ENCODE measurements at regions not wholly inside any gene's neighbourhood (a gene's known extent, or its start where the extent isn't known, plus 50 kb on each side); places are given as distances from the start of the nearest gene placed in this dataset.
"Not testable (repeated sequence)": the region's sequence is repeated elsewhere in the genome, so short reads cannot be mapped to it uniquely, and the experiment has no call there.

DNA sequence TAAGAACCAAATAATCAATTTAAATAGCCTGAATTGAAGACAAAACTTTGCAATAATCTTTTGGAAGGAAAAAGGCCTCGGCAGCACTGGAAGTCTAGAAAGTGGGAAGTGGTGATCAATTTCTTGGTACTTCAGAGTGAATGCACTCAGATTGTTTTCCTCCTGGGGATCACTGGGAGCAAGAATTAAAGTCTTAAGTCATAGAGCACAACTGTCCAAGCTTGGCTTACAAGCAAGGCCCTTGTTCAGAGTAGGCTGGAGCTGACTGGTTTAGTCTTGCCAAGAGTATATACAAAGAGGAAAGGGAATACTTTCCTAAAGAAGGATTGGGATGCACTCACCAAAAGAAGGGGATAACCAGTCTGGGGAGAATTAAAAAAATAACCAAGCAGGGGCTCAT is 637.1 kb downstream of the CCSER2 start:
- Histone ChIP-seq H3K4me3 (ENCODE audit: insufficient read depth, low read depth, low read length) (no peak overlapping the region), H4K20me1 (ENCODE audit: insufficient read depth, low read length) (no peaks in the 10 kb centered on the region), H3K79me2 (ENCODE audit: insufficient read depth, low read length) (no peaks in the 10 kb centered on the region), H2AFZ (ENCODE audit: low read depth, low read length) (no peak overlapping the region), H3K9ac (ENCODE audit: low read length) (no peak overlapping the region), H3K4me1 (ENCODE audit: insufficient read depth, low read length) (no peaks in the 10 kb centered on the region), H3K9me3 (ENCODE audit: insufficient read depth, low read depth, low read length) (no peaks in the 10 kb centered on the region), H3K27ac (ENCODE audit: low read depth, low read length) (no peak overlapping the region), H3K27me3 (ENCODE audit: insufficient read depth, low read length) (no peaks in the 10 kb centered on the region), H3K36me3 (ENCODE audit: insufficient read depth, low read length) (no peaks in the 10 kb centered on the region), H3K4me2 (ENCODE audit: low read length) (no peak overlapping the region)
- no peaks in the 10 kb centered on the region for H3K27me3 Mint-ChIP-seq (ENCODE audit: low read depth, unreplicated experiment)
- no peak overlapping the region for H3K27ac Mint-ChIP-seq (ENCODE audit: unreplicated experiment)
- H3K9me3 Mint-ChIP-seq (ENCODE audit: unreplicated experiment) = no peaks in the 10 kb centered on the region
- no peaks in the 10 kb centered on the region for H3K36me3 Mint-ChIP-seq (ENCODE audit: low read depth, unreplicated experiment)
- FAIRE-seq (no peak), DNase-seq (ENCODE audit: low read depth) (no peak)
- no peak overlapping the region for H3K4me3 Mint-ChIP-seq (ENCODE audit: unreplicated experiment)
- TF ChIP-seq, protein P1, sequence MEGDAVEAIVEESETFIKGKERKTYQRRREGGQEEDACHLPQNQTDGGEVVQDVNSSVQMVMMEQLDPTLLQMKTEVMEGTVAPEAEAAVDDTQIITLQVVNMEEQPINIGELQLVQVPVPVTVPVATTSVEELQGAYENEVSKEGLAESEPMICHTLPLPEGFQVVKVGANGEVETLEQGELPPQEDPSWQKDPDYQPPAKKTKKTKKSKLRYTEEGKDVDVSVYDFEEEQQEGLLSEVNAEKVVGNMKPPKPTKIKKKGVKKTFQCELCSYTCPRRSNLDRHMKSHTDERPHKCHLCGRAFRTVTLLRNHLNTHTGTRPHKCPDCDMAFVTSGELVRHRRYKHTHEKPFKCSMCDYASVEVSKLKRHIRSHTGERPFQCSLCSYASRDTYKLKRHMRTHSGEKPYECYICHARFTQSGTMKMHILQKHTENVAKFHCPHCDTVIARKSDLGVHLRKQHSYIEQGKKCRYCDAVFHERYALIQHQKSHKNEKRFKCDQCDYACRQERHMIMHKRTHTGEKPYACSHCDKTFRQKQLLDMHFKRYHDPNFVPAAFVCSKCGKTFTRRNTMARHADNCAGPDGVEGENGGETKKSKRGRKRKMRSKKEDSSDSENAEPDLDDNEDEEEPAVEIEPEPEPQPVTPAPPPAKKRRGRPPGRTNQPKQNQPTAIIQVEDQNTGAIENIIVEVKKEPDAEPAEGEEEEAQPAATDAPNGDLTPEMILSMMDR (IDR thresholded peaks at IDR 0.05; ENCODE audit: insufficient read depth, low read depth, low read length) = no peak
- no peak for TF ChIP-seq EZH2 (IDR thresholded peaks at IDR 0.05; ENCODE audit: insufficient read depth, low read length)
- no peaks in the 10 kb centered on the region for H3K4me1 Mint-ChIP-seq (ENCODE audit: low read depth, unreplicated experiment)

- H3K36me3 ChIP-seq (ENCODE audit: insufficient read depth, low read length) = no peaks in the 10 kb centered on the region
These were observed 638.5 kb downstream of the CCSER2 start for GRCh38 chr10:84966708-84967441.

DNA sequence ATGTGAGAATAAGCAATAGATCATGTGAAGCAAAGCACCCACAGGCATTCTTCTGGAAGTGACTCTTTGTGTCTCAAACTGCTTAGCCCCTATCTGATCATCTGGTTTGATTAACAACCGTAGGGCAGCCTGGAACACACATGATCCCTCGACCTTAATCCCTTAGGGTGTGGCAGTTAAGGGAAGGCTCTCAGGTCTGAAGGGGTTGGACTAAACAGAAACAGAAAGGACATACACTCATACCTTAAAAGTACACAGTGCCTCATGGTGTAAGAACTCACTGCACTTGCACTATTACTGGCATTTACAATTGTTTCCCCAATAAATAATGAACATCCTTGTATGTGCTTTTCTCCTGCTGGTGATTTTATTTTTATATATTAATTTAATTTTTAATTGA is 640.9 kb downstream of the CCSER2 start:
- H3K4me1 Mint-ChIP-seq (ENCODE audit: low read depth, unreplicated experiment); H3K36me3 Mint-ChIP-seq (ENCODE audit: low read depth, unreplicated experiment); DNase-seq (ENCODE audit: low read depth); H4K20me1 ChIP-seq (ENCODE audit: insufficient read depth, low read length); FAIRE-seq; H3K27ac Mint-ChIP-seq (ENCODE audit: unreplicated experiment); H3K4me1 ChIP-seq (ENCODE audit: insufficient read depth, low read length); H3K27me3 Mint-ChIP-seq (ENCODE audit: low read depth, unreplicated experiment); H3K27me3 ChIP-seq (ENCODE audit: insufficient read depth, low read length); H3K4me3 ChIP-seq (ENCODE audit: insufficient read depth, low read depth, low read length); H3K9ac ChIP-seq (ENCODE audit: low read length); H3K4me3 Mint-ChIP-seq (ENCODE audit: unreplicated experiment); H3K79me2 ChIP-seq (ENCODE audit: insufficient read depth, low read length); H3K9me3 ChIP-seq (ENCODE audit: insufficient read depth, low read depth, low read length); H2AFZ ChIP-seq (ENCODE audit: low read depth, low read length); H3K4me2 ChIP-seq (ENCODE audit: low read length); H3K36me3 ChIP-seq (ENCODE audit: insufficient read depth, low read length); H3K27ac ChIP-seq (ENCODE audit: low read depth, low read length); H3K9me3 Mint-ChIP-seq (ENCODE audit: unreplicated experiment): not testable (repeated sequence)

More at GRCh38 chr10:84966708-84967441, 638.5 kb downstream of the CCSER2 start:
- Mint-ChIP-seq H3K27ac (ENCODE audit: unreplicated experiment) (no peak overlapping the region), H3K9me3 (ENCODE audit: unreplicated experiment) (no peaks in the 10 kb centered on the region), H3K4me1 (ENCODE audit: low read depth, unreplicated experiment) (no peaks in the 10 kb centered on the region), H3K36me3 (ENCODE audit: low read depth, unreplicated experiment) (no peaks in the 10 kb centered on the region), H3K27me3 (ENCODE audit: low read depth, unreplicated experiment) (no peaks in the 10 kb centered on the region), H3K4me3 (ENCODE audit: unreplicated experiment) (no peak overlapping the region)
- Histone ChIP-seq H3K4me1 (ENCODE audit: insufficient read depth, low read length) (no peaks in the 10 kb centered on the region), H3K9ac (ENCODE audit: low read length) (no peak overlapping the region), H3K79me2 (ENCODE audit: insufficient read depth, low read length) (no peaks in the 10 kb centered on the region), H3K27ac (ENCODE audit: low read depth, low read length) (no peak overlapping the region), H3K4me2 (ENCODE audit: low read length) (no peak overlapping the region), H3K27me3 (ENCODE audit: insufficient read depth, low read length) (no peaks in the 10 kb centered on the region), H2AFZ (ENCODE audit: low read depth, low read length) (no peak overlapping the region), H3K9me3 (ENCODE audit: insufficient read depth, low read depth, low read length) (no peaks in the 10 kb centered on the region), H3K4me3 (ENCODE audit: insufficient read depth, low read depth, low read length) (no peak overlapping the region), H4K20me1 (ENCODE audit: insufficient read depth, low read length) (no peaks in the 10 kb centered on the region)
- TF ChIP-seq, protein P1 (IDR thresholded peaks at IDR 0.05; ENCODE audit: insufficient read depth, low read depth, low read length) = no peak
- FAIRE-seq = no peak
- no peak for DNase-seq (ENCODE audit: low read depth)
